Activated T-cell treated with anti-CD3 and anti-CD28 coated beads, Interleukin-2, amount 50 U/mL, for 4 hours (primary cell): ENCODE measurements at regions not wholly inside any gene's neighbourhood (a gene's known extent, or its start where the extent isn't known, plus 50 kb on each side); places are given as distances from the start of the nearest gene placed in this dataset.

Experiments used
- ATAC-seq, 2 donors: fragments of 200-7000 bp; cut with Tn5 transposase; one replicate each; pipeline ENCODE4 v1.10.0; 2021
- DNase-seq: peaks from one replicate; pipeline ENCODE4 v3.0.0-alpha.2; 2020
- H3K27me3 Mint-ChIP-seq: one replicate; pipeline ENCODE4 v1.8.0; 2021; ENCODE audit warnings: low read depth, mixed read lengths
- H3K36me3 Mint-ChIP-seq: one replicate; pipeline ENCODE4 v1.8.0; 2022; ENCODE audit warnings: mixed read lengths; ENCODE audit not compliant: insufficient read depth
- H3K4me1 Mint-ChIP-seq: one replicate; pipeline ENCODE4 v1.8.0; 2021; ENCODE audit warnings: low read depth, mixed read lengths
- H3K4me3 Mint-ChIP-seq: one replicate; pipeline ENCODE4 v1.8.0; 2021; ENCODE audit warnings: mild to moderate bottlenecking, moderate library complexity, mixed read lengths
- H3K9me3 Mint-ChIP-seq: one replicate; pipeline ENCODE4 v1.8.0; 2021; ENCODE audit warnings: mixed read lengths

DNA sequence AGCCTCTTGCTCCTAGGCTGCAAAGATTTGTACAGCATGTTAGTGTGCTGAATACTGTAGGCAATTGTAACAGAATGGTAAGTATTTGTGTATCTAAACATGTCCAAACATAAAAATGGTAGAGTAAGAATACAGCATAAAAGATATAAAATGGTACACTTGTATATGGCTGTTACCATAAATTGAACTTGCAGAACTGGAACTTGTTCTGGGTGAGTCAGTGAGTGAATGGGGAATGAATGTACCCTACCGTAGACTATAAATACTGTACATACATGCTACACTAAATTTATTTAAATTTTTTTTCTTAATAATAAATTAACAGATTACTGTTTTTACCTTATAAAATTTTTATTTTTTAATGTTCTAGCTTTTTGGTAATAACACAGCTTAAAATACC is 858.7 kb downstream of the ROBO2 start:
- ATAC-seq (no peak), DNase-seq (no peak)
- H3K9me3 Mint-ChIP-seq = peaks cover 19% of the 10 kb centered on the region
- H3K4me3 Mint-ChIP-seq = no peak overlapping the region
- H3K4me1 Mint-ChIP-seq = no peaks in the 10 kb centered on the region
- H3K27me3 Mint-ChIP-seq = no peaks in the 10 kb centered on the region
- H3K36me3 Mint-ChIP-seq = no peaks in the 10 kb centered on the region

DNA sequence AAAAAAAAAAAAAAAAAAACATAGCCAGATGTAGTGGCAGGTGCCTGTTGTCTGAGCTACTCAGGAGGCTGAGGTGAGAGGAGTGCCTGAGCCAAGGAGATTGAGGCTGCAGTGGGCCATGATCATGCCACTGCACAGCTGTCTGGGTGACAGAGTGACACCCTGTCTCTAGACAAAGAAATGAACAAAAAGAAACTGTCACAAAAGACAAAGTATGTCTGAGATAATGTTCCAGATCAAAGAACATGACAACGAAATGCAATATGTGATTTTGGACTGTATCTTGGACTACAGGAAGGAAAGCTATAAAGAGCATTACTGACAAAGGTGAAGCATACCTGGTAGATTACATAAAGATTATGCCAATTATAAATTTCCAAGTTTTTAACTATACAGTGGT is 862.8 kb downstream of the ROBO2 start:
- no peak for DNase-seq
- peaks cover 17% of the 10 kb centered on the region for H3K9me3 Mint-ChIP-seq
- no peaks in the 10 kb centered on the region for H3K4me1 Mint-ChIP-seq
- ATAC-seq = no peak
- no peaks in the 10 kb centered on the region for H3K36me3 Mint-ChIP-seq
- no peaks in the 10 kb centered on the region for H3K27me3 Mint-ChIP-seq
- H3K4me3 Mint-ChIP-seq = no peak overlapping the region

GRCh38 chr3:77906102-77906709 is 866.3 kb downstream of the ROBO2 start:
- no peak for ATAC-seq
- Mint-ChIP-seq H3K4me3 (no peak overlapping the region), H3K27me3 (no peaks in the 10 kb centered on the region), H3K4me1 (no peaks in the 10 kb centered on the region), H3K9me3 (peaks cover 16% of the 10 kb centered on the region), H3K36me3 (no peaks in the 10 kb centered on the region)
- no peak for DNase-seq

- Mint-ChIP-seq H3K36me3 (no peaks in the 10 kb centered on the region), H3K4me3 (no peak overlapping the region), H3K4me1 (no peaks in the 10 kb centered on the region), H3K9me3 (peaks cover 16% of the 10 kb centered on the region), H3K27me3 (no peaks in the 10 kb centered on the region)
- ATAC-seq (no peak), DNase-seq (no peak)
Observed at GRCh38 chr3:77913524-77914174, 873.8 kb downstream of the ROBO2 start.

- no peak overlapping the region for H3K4me3 Mint-ChIP-seq
Observed at GRCh38 chr3:77915336-77915735, 875.4 kb downstream of the ROBO2 start.

GRCh38 chr3:77917225-77917624 is 877.3 kb downstream of the ROBO2 start:
- ATAC-seq (no peak), DNase-seq (no peak)
- Mint-ChIP-seq H3K4me3 (no peak overlapping the region), H3K9me3 (peaks cover 15% of the 10 kb centered on the region), H3K4me1 (no peaks in the 10 kb centered on the region), H3K27me3 (no peaks in the 10 kb centered on the region), H3K36me3 (no peaks in the 10 kb centered on the region)

More at GRCh38 chr3:77915336-77915735, 875.4 kb downstream of the ROBO2 start:
- ATAC-seq (no peak), DNase-seq (no peak)
- no peaks in the 10 kb centered on the region for H3K4me1 Mint-ChIP-seq
- peaks cover 14% of the 10 kb centered on the region for H3K9me3 Mint-ChIP-seq
- H3K36me3 Mint-ChIP-seq = no peaks in the 10 kb centered on the region
- no peaks in the 10 kb centered on the region for H3K27me3 Mint-ChIP-seq

DNA sequence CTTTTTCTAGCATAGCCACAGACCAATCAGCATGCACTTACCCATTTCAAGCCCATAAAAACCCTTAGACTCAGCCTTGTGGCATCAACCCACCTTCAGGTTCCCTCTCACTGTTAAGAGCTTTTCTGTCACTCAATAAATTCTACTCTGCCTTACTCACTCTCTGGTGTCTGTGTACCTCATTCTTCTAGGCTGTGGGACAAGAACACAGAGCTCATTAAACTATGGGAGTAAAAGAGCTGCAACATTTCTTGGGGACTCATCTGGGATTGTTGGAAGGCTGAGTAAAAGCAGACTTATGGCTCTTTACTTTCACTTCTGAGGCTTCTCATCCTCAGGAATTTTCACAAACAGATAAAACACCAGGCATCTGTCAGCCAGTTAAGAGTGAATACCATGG is 879.3 kb downstream of the ROBO2 start:
- Mint-ChIP-seq H3K36me3 (no peaks in the 10 kb centered on the region), H3K27me3 (no peaks in the 10 kb centered on the region), H3K9me3 (peaks cover 15% of the 10 kb centered on the region), H3K4me3 (no peak overlapping the region), H3K4me1 (no peaks in the 10 kb centered on the region)
- ATAC-seq (no peak), DNase-seq (no peak)

DNA sequence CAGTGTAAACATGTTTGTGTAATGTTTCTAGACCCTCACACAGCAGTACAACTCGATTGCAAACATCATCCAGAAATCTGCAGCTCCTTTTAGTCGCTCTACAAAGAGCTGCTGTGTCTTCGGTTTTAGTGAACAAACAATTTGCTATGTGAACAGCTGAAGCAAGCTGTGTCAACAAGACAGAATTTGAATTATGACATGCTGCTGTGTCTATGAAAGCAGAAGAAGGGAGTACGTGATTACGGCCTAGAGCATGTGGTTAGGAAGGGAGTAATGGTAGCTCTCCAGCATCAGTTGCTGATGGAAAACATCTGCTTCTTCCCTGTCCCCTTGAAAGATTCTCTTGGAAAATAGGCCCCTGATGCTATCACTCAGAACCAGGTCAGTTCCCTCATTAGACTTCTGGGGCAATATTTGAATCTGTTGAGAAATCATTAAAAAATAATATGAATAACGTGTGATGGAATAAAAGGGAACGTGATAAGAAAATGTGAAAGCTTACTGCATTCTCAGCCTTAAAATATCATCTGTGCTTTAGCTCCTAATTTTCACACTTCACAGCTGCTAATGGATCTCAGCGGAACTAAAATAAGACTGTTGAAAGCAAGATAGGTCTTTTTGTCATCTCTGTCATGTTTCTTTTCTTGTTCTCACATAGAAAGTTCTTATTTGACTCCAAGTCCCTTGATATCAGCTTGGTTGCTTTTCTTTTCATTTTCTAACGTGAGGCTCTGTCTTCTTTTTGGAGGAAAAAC is 891.5 kb downstream of the ROBO2 start:
- Mint-ChIP-seq H3K27me3 (no peaks in the 10 kb centered on the region), H3K4me3 (no peak overlapping the region), H3K4me1 (no peaks in the 10 kb centered on the region), H3K36me3 (no peaks in the 10 kb centered on the region), H3K9me3 (peaks cover 16% of the 10 kb centered on the region)
- no peak for ATAC-seq
- no peak for DNase-seq

DNA sequence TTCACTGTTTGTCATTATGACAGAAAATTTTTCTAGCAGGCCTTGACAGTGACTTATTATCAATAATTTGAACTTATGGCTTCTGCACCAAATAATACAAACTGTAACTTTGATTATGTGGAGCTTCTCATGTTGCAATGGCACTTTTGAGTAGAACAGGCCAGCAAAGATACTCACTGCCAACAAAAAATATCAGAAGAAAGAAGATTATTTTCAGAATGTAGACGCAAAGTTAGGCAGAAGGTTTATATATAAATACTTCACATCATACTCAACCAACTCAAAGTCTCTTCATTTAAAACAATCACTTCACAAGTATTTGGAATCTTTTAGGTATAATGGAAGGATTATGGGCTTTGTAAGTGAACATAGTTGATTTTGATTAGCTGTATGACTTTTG is 893.0 kb downstream of the ROBO2 start:
- Mint-ChIP-seq H3K36me3 (no peaks in the 10 kb centered on the region), H3K27me3 (no peaks in the 10 kb centered on the region), H3K9me3 (peaks cover 16% of the 10 kb centered on the region), H3K4me3 (no peak overlapping the region), H3K4me1 (no peaks in the 10 kb centered on the region)
- ATAC-seq (no peak), DNase-seq (no peak)

DNA sequence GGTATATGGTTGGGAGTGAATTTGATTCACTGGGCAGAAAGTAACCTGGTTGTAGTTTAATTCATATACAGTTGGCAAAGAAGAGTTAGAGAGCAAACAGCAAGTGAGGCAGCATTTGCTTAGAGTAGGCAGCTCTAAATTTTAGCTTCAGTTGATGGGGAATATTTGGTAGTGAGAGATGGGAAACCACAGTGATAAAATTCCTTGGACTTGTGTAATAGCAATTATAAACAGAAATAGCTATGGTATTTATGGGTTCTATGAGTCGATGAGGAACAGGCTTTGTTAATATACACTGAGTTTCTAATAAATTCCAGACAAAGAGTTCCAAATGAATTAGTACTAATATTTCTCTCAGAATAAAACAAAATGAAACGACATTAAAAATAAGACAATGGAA is 894.0 kb downstream of the ROBO2 start:
- H3K4me1 Mint-ChIP-seq = no peaks in the 10 kb centered on the region
- no peaks in the 10 kb centered on the region for H3K36me3 Mint-ChIP-seq
- no peak for DNase-seq
- ATAC-seq = no peak
- peaks cover 22% of the 10 kb centered on the region for H3K9me3 Mint-ChIP-seq
- H3K4me3 Mint-ChIP-seq = no peak overlapping the region
- no peaks in the 10 kb centered on the region for H3K27me3 Mint-ChIP-seq

DNA sequence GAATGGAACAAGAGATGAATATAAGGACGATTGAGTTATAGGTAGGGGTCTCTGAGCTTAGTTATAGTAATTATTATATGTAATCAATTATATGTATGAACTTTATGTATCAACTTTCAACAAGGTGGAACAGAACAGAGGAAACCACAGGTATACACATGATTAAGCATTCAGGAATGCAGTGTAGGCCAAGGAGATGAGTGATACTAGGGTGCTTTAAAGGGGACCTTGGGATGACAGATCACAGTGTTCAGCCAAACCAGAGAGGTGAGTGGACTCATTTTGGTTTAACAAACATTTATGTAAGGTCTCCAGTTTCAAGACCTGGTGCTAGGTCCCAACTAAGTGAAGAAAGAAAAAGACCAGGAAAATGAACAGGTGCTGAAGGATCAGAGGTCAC is 895.5 kb downstream of the ROBO2 start:
- H3K4me1 Mint-ChIP-seq = no peaks in the 10 kb centered on the region
- no peak for DNase-seq
- H3K27me3 Mint-ChIP-seq = no peaks in the 10 kb centered on the region
- H3K9me3 Mint-ChIP-seq = peaks cover 22% of the 10 kb centered on the region
- H3K36me3 Mint-ChIP-seq = no peaks in the 10 kb centered on the region
- H3K4me3 Mint-ChIP-seq = no peak overlapping the region
- no peak for ATAC-seq

DNA sequence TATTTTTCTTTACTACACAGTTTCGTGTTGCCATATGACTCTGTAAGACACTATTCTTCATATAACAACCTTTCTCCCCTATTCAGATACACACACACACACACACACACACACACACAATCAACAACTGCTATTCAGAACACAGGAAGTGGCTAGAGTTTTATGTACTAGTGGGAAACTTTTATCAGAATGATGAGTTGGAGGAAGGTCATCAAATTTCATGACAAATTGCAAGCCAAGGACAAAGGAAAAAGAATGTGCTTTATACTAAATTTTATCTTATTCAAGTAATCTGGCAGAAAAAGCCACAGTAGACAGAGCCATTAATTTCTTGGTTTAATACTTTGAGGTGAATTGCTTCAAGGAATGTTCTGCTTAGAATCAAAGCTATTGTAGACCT is 899.8 kb downstream of the ROBO2 start:
- no peak for DNase-seq
- no peaks in the 10 kb centered on the region for H3K27me3 Mint-ChIP-seq
- ATAC-seq = no peak
- no peaks in the 10 kb centered on the region for H3K4me1 Mint-ChIP-seq
- no peaks in the 10 kb centered on the region for H3K36me3 Mint-ChIP-seq
- H3K9me3 Mint-ChIP-seq = peaks cover 16% of the 10 kb centered on the region
- H3K4me3 Mint-ChIP-seq = no peak overlapping the region

- ATAC-seq (no peak), DNase-seq (no peak)
- no peaks in the 10 kb centered on the region for H3K27me3 Mint-ChIP-seq
- H3K36me3 Mint-ChIP-seq = no peaks in the 10 kb centered on the region
- H3K9me3 Mint-ChIP-seq = peaks cover 21% of the 10 kb centered on the region
- no peak overlapping the region for H3K4me3 Mint-ChIP-seq
- H3K4me1 Mint-ChIP-seq = no peaks in the 10 kb centered on the region
Observed at GRCh38 chr3:77943598-77943997, 903.7 kb downstream of the ROBO2 start.

GRCh38 chr3:77945320-77945719 is 905.4 kb downstream of the ROBO2 start:
- no peaks in the 10 kb centered on the region for H3K27me3 Mint-ChIP-seq
- DNase-seq (no peak), ATAC-seq (no peak)
- H3K36me3 Mint-ChIP-seq = no peaks in the 10 kb centered on the region
- H3K4me3 Mint-ChIP-seq = no peak overlapping the region
- no peaks in the 10 kb centered on the region for H3K4me1 Mint-ChIP-seq
- peaks cover 20% of the 10 kb centered on the region for H3K9me3 Mint-ChIP-seq

DNA sequence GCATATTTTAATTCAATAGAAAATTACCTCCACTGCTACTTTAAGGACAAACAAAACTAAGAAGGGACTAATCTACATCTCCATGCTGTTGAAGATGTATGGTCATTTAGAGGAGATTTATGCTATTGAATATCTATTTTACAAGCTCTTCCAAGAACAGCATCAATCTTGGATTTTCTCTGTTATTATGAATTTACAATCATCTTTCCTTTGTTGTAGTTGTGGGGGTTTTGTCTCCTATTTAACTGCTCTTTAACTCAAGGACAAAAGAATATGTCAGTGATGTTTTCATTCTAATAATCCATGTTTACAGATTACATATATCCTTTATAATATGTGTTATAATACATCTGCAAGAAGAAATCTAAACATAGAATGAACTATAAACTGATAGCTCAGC is 907.8 kb downstream of the ROBO2 start:
- DNase-seq (no peak), ATAC-seq (no peak)
- Mint-ChIP-seq H3K27me3 (no peaks in the 10 kb centered on the region), H3K36me3 (no peaks in the 10 kb centered on the region), H3K9me3 (peaks cover 20% of the 10 kb centered on the region), H3K4me1 (no peaks in the 10 kb centered on the region), H3K4me3 (no peak overlapping the region)
